Astrocyte (in vitro differentiated cells and primary cell): ENCODE measurements at regions not wholly inside any gene's neighbourhood (a gene's known extent, or its start where the extent isn't known, plus 50 kb on each side); places are given as distances from the start of the nearest gene placed in this dataset.

ENCODE experiments used
- DNase-seq: peaks from one replicate; pipeline ENCODE4 v3.0.0-alpha.2; 2010; ENCODE audit warnings: low read depth
- FAIRE-seq: peaks from 2 replicates; lab custom pipeline; 2011; peaks lifted over from hg19 to GRCh38; lab: Jason Lieb, UNC
- H2AFZ ChIP-seq: 2 replicates; pipeline ENCODE4 v1.6.0; 2012; ENCODE audit warnings: low read depth, low read length, inconsistent platforms
- H3K27ac ChIP-seq: 2 replicates; pipeline ENCODE4 v1.5.1; 2011; ENCODE audit warnings: low read depth, low read length, inconsistent platforms
- H3K27me3 ChIP-seq: 2 replicates; pipeline ENCODE4 v1.6.0; 2011; ENCODE audit warnings: low read length, inconsistent platforms; ENCODE audit not compliant: insufficient read depth
- H3K36me3 ChIP-seq: 2 replicates; pipeline ENCODE4 v1.5.1; 2011; ENCODE audit warnings: low read length, inconsistent platforms; ENCODE audit not compliant: insufficient read depth
- H3K4me1 ChIP-seq: 2 replicates; pipeline ENCODE4 v1.5.1; 2011; ENCODE audit warnings: low read length, inconsistent platforms; ENCODE audit not compliant: insufficient read depth
- H3K4me2 ChIP-seq: 2 replicates; pipeline ENCODE4 v1.6.0; 2012; ENCODE audit warnings: low read length, inconsistent platforms
- H3K4me3 ChIP-seq: 2 replicates; pipeline ENCODE4 v1.5.1; 2011; ENCODE audit warnings: low read depth, mild to moderate bottlenecking, low read length, inconsistent platforms; ENCODE audit not compliant: insufficient read depth
- H3K79me2 ChIP-seq: 2 replicates; pipeline ENCODE4 v1.6.0; 2012; ENCODE audit warnings: mild to moderate bottlenecking, low read length, inconsistent platforms; ENCODE audit not compliant: insufficient read depth
- H3K9ac ChIP-seq: 2 replicates; pipeline ENCODE4 v1.6.0; 2012; ENCODE audit warnings: mild to moderate bottlenecking, low read length, inconsistent platforms
- H3K9me3 ChIP-seq: 2 replicates; pipeline ENCODE4 v1.5.1; 2012; ENCODE audit warnings: low read depth, mild to moderate bottlenecking, low read length, inconsistent platforms; ENCODE audit not compliant: insufficient read depth
- H4K20me1 ChIP-seq: 2 replicates; pipeline ENCODE4 v1.6.0; 2012; ENCODE audit warnings: low read length, inconsistent platforms; ENCODE audit not compliant: insufficient read depth
- H3K27ac Mint-ChIP-seq: one replicate; pipeline ENCODE4 v1.8.0; 2021; ENCODE audit warnings: mild to moderate bottlenecking, mixed read lengths; ENCODE audit not compliant: unreplicated experiment
- H3K27me3 Mint-ChIP-seq: one replicate; pipeline ENCODE4 v1.8.0; 2021; ENCODE audit warnings: low read depth, mixed read lengths; ENCODE audit not compliant: unreplicated experiment
- H3K36me3 Mint-ChIP-seq: one replicate; pipeline ENCODE4 v1.8.0; 2021; ENCODE audit warnings: low read depth, mixed read lengths; ENCODE audit not compliant: unreplicated experiment
- H3K4me1 Mint-ChIP-seq: one replicate; pipeline ENCODE4 v1.8.0; 2021; ENCODE audit warnings: low read depth, mixed read lengths; ENCODE audit not compliant: unreplicated experiment
- H3K4me3 Mint-ChIP-seq: one replicate; pipeline ENCODE4 v1.8.0; 2021; ENCODE audit warnings: mild to moderate bottlenecking, moderate library complexity, mixed read lengths; ENCODE audit not compliant: unreplicated experiment
- H3K9me3 Mint-ChIP-seq: one replicate; pipeline ENCODE4 v1.8.0; 2021; ENCODE audit warnings: mild to moderate bottlenecking, mixed read lengths; ENCODE audit not compliant: unreplicated experiment
- CTCF ChIP-seq: IDR thresholded peaks from 2 replicates; pipeline ENCODE4 v1.5.1; 2011; ENCODE audit warnings: low read depth, mild to moderate bottlenecking, inconsistent platforms, low read length, moderate library complexity; ENCODE audit not compliant: insufficient read depth
- EZH2 ChIP-seq: IDR thresholded peaks from 2 replicates; pipeline ENCODE4 v1.6.1; 2012; ENCODE audit warnings: mild to moderate bottlenecking, low read length, inconsistent platforms; ENCODE audit not compliant: insufficient read depth

- Histone ChIP-seq H3K4me3 (no peak overlapping the region), H3K4me2 (no peak overlapping the region), H3K36me3 (no peaks in the 10 kb centered on the region), H3K9ac (no peak overlapping the region), H3K27ac (no peak overlapping the region), H3K4me1 (no peaks in the 10 kb centered on the region), H2AFZ (no peak overlapping the region), H4K20me1 (no peaks in the 10 kb centered on the region), H3K27me3 (no peaks in the 10 kb centered on the region), H3K79me2 (no peaks in the 10 kb centered on the region), H3K9me3 (no peaks in the 10 kb centered on the region)
- H3K27me3 Mint-ChIP-seq, result no peaks in the 10 kb centered on the region
- H3K36me3 Mint-ChIP-seq, result no peaks in the 10 kb centered on the region
- no peak for FAIRE-seq
- peaks cover 8% of the 10 kb centered on the region for H3K4me1 Mint-ChIP-seq
- TF ChIP-seq EZH2, result no peak
- TF ChIP-seq CTCF, result no peak
- DNase-seq, result no peak
- no peak overlapping the region for H3K27ac Mint-ChIP-seq
- no peaks in the 10 kb centered on the region for H3K9me3 Mint-ChIP-seq
- no peak overlapping the region for H3K4me3 Mint-ChIP-seq
Observed at GRCh38 chr6:92174398-92175073, 1244.8 kb downstream of the EPHA7 start.

GRCh38 chr6:92169506-92169905, 1249.9 kb downstream of the EPHA7 start:
- no peaks in the 10 kb centered on the region for H4K20me1 ChIP-seq
- no peaks in the 10 kb centered on the region for H3K79me2 ChIP-seq
- no peak overlapping the region for H3K4me2 ChIP-seq
- no peak overlapping the region for H3K27ac ChIP-seq
- no peaks in the 10 kb centered on the region for H3K4me1 ChIP-seq
- no peak overlapping the region for H3K4me3 Mint-ChIP-seq
- H3K27ac Mint-ChIP-seq, result no peak overlapping the region
- no peaks in the 10 kb centered on the region for H3K27me3 ChIP-seq
- no peak overlapping the region for H2AFZ ChIP-seq
- H3K4me3 ChIP-seq, result no peak overlapping the region
- H3K9ac ChIP-seq, result no peak overlapping the region
- no peak for DNase-seq
- H3K9me3 Mint-ChIP-seq, result no peaks in the 10 kb centered on the region
- no peaks in the 10 kb centered on the region for H3K27me3 Mint-ChIP-seq
- no peaks in the 10 kb centered on the region for H3K9me3 ChIP-seq
- no peaks in the 10 kb centered on the region for H3K36me3 Mint-ChIP-seq
- FAIRE-seq, result no peak
- TF ChIP-seq CTCF (no peak), EZH2 (no peak)
- H3K4me1 Mint-ChIP-seq, result peaks cover 7% of the 10 kb centered on the region
- H3K36me3 ChIP-seq, result no peaks in the 10 kb centered on the region

- Histone ChIP-seq H4K20me1 (no peaks in the 10 kb centered on the region), H3K27ac (no peak overlapping the region), H3K27me3 (no peaks in the 10 kb centered on the region), H3K9me3 (no peaks in the 10 kb centered on the region), H2AFZ (no peak overlapping the region), H3K79me2 (no peaks in the 10 kb centered on the region), H3K36me3 (no peaks in the 10 kb centered on the region), H3K4me2 (no peak overlapping the region), H3K4me3 (no peak overlapping the region), H3K9ac (no peak overlapping the region), H3K4me1 (no peaks in the 10 kb centered on the region)
- no peak for FAIRE-seq
- DNase-seq, result no peak
- Mint-ChIP-seq H3K27ac (no peak overlapping the region), H3K9me3 (no peaks in the 10 kb centered on the region), H3K4me1 (no peaks in the 10 kb centered on the region), H3K4me3 (no peak overlapping the region), H3K36me3 (no peaks in the 10 kb centered on the region), H3K27me3 (no peaks in the 10 kb centered on the region)
- no peak for TF ChIP-seq EZH2
- no peak for TF ChIP-seq CTCF
Observed at GRCh38 chr6:92166666-92167065, 1252.7 kb downstream of the EPHA7 start.
